ENCODE measurements at regions not wholly inside any gene's neighbourhood (a gene's known extent, or its start where the extent isn't known, plus 50 kb on each side); places are given as distances from the start of the nearest gene placed in this dataset.

GRCh38 chr7:109996927-109997326 is 1094.0 kb upstream of the LRRN3 start:
- ChIA-PET POLR2A (no interaction called here), RAD21 (ENCODE audit: unreplicated experiment) (no interaction called here), CTCF (no interaction called here), SMC1A (ENCODE audit: uncharacterized antibody, unreplicated experiment) (no interaction called here)
- Histone ChIP-seq H4K20me1 (ENCODE audit: control insufficient read depth, insufficient read depth) (no peaks in the 10 kb centered on the region), H3K36me3 (ENCODE audit: control insufficient read depth in 2 of 2, insufficient read depth in 2 of 2, low read length in 1 of 2) (no peaks in the 10 kb centered on the region), H3K27me3 (replicated peaks in 1 of 2; ENCODE audit: control insufficient read depth in 2 of 2, insufficient read depth in 2 of 2, low read length in 1 of 2) (no peaks in the 10 kb centered on the region), H3K27ac (ENCODE audit: control insufficient read depth, insufficient read depth) (no peak overlapping the region), H3K4me1 (ENCODE audit: control insufficient read depth, insufficient read depth, low read length) (no peaks in the 10 kb centered on the region), H3K9ac (ENCODE audit: control insufficient read depth, insufficient read depth, low read length) (no peak overlapping the region), H3K79me2 (ENCODE audit: control insufficient read depth, insufficient read depth, low read length) (no peaks in the 10 kb centered on the region), H3K4me3 (no peak overlapping the region), H2AFZ (ENCODE audit: control insufficient read depth, low read depth, low read length) (no peak overlapping the region), H3K9me3 (replicated peaks; ENCODE audit: control insufficient read depth, insufficient read depth, low read length) (no peaks in the 10 kb centered on the region), H3K4me2 (ENCODE audit: control insufficient read depth, insufficient read depth) (no peak overlapping the region)
- no TSS peak for BruUV-seq (replicated peaks)
- WGBS (ENCODE audit: insufficient coverage, insufficient replicate concordance, low lambda C conversion rate, missing lambda C conversion rate): 0% methylated on average over 1 of the region's 1 CpG
- in situ Hi-C loops (cut with MboI): no loop called here
- ATAC-seq (no peak), FAIRE-seq (no peak), DNase-seq (ENCODE audit: low read depth, low spot score) (no peak)
- TF ChIP-seq GABPA (IDR thresholded peaks at IDR 0.05; ENCODE audit: low read depth) (no peak), NR2F1 (conservative IDR thresholded peaks at IDR 0.05) (no peak), TCF12 (IDR thresholded peaks at IDR 0.05; ENCODE audit: low read depth, low read length) (no peak), ESRRA (IDR thresholded peaks at IDR 0.05; ENCODE audit: low read length) (no peak), PAX8 (IDR thresholded peaks at IDR 0.05) (no peak), HCFC1 (IDR thresholded peaks at IDR 0.05; ENCODE audit: low read length) (no peak), HDAC2 (IDR thresholded peaks at IDR 0.05) (no peak), CEBPB (IDR thresholded peaks at IDR 0.05; ENCODE audit: borderline replicate concordance in 1 of 2, low read depth in 2 of 2, low read length in 2 of 2) (no peak), ETV6 (conservative IDR thresholded peaks at IDR 0.05 in 1 of 2, IDR thresholded peaks at IDR 0.05 in 1 of 2; ENCODE audit: borderline replicate concordance in 1 of 2, low read depth in 1 of 2) (no peak), HSF1 (IDR thresholded peaks at IDR 0.05; ENCODE audit: low read depth, low read length) (no peak)
- intact Hi-C loops (cut with micrococcal nuclease; ENCODE audit: unreplicated experiment): no loop called here
